Choroid plexus epithelial cell (primary cell): ENCODE measurements at regions not wholly inside any gene's neighbourhood (a gene's known extent, or its start where the extent isn't known, plus 50 kb on each side); places are given as distances from the start of the nearest gene placed in this dataset.
A peak's percentile ranks its signal among the peaks of the same experiment; 100 is the strongest.

Source experiments
- DNase-seq: peaks from one replicate; pipeline ENCODE4 v3.0.0-alpha.2; 2010; ENCODE audit warnings: low read depth
- H3K4me3 ChIP-seq: 2 replicates; pipeline ENCODE4 v1.5.1; 2011; ENCODE audit warnings: low read depth, mild to moderate bottlenecking, control low read depth, low read length, moderate library complexity
- CTCF ChIP-seq: conservative IDR thresholded peaks from 2 replicates; pipeline ENCODE4 v1.5.1; 2011; ENCODE audit warnings: low read depth, mild to moderate bottlenecking, control low read depth, inconsistent platforms, low read length, moderate library complexity

- no peak for DNase-seq
- TF ChIP-seq CTCF, result no peak
- no peak overlapping the region for H3K4me3 ChIP-seq
Observed at GRCh38 chr4:100849319-100849718, 331.5 kb upstream of the EMCN start.

GRCh38 chr4:100848841-100849240 lies 331.0 kb upstream of the EMCN start:
- DNase-seq, result no peak
- TF ChIP-seq CTCF, result peak; percentile 23
- no peak overlapping the region for H3K4me3 ChIP-seq

GRCh38 chr4:100843910-100844309 lies 326.1 kb upstream of the EMCN start:
- TF ChIP-seq CTCF, result no peak
- no peak overlapping the region for H3K4me3 ChIP-seq
- DNase-seq, result no peak

GRCh38 chr4:100842856-100843255 lies 325.0 kb upstream of the EMCN start:
- H3K4me3 ChIP-seq, result no peak overlapping the region
- no peak for TF ChIP-seq CTCF
- peak; percentile 42 for DNase-seq

- H3K4me3 ChIP-seq, result no peak overlapping the region
- peak; percentile 14 for DNase-seq
- TF ChIP-seq CTCF, result no peak
Observed at GRCh38 chr4:100841911-100842310, 324.1 kb upstream of the EMCN start.

- H3K4me3 ChIP-seq, result no peak overlapping the region
- no peak for DNase-seq
- no peak for TF ChIP-seq CTCF
Observed at GRCh38 chr4:100839712-100840111, 321.9 kb upstream of the EMCN start.

GRCh38 chr4:100838286-100838685 lies 320.5 kb upstream of the EMCN start:
- DNase-seq, result no peak
- H3K4me3 ChIP-seq, result no peak overlapping the region
- no peak for TF ChIP-seq CTCF
